Gastrocnemius medialis (tissue), 4 donors: ENCODE measurements at regions not wholly inside any gene's neighbourhood (a gene's known extent, or its start where the extent isn't known, plus 50 kb on each side); places are given as distances from the start of the nearest gene placed in this dataset.

ENCODE experiments used
- ATAC-seq, 2 donors: fragments of 150-250 bp; one replicate each; pipeline ENCODE4 v1.9.1; 2016
- DNase-seq, 2 donors: peaks; one replicate each; pipeline ENCODE4 v3.0.0-alpha.2; 2019
- H3K27ac ChIP-seq, 4 donors: fragments of 200-600 bp; sonication (generic); 1 replicate in 1 of 4; 2 replicates in 3 of 4; pipeline ENCODE4 v1.5.1; 2016 to 2018; ENCODE audit warnings: mild to moderate bottlenecking in 2 of 4, moderate library complexity in 1 of 4
- H3K27me3 ChIP-seq, 3 donors: fragments of 200-600 bp; sonication (generic) in 2 of 3; 1 replicate in 1 of 3; 2 replicates in 2 of 3; pipeline versions ENCODE4 v1.5.1 to v1.6.0; 2016 to 2019; ENCODE audit warnings: mild to moderate bottlenecking in 1 of 3, moderate library complexity in 1 of 3
- H3K36me3 ChIP-seq, 2 donors: fragments of 200-600 bp; sonication (generic) in 1 of 2; one replicate each; pipeline ENCODE4 v1.5.1; 2017 to 2018
- H3K4me1 ChIP-seq, 2 donors: fragments of 200-600 bp; sonication (generic) in 1 of 2; one replicate each; pipeline ENCODE4 v1.5.1; 2016 to 2017; ENCODE audit warnings: mild to moderate bottlenecking in 2 of 2
- H3K4me3 ChIP-seq, 4 donors: fragments of 200-600 bp; sonication (generic) in 3 of 4; 1 replicate in 1 of 4; 2 replicates in 3 of 4; pipeline ENCODE4 v1.5.1; 2016 to 2019; ENCODE audit warnings: mild to moderate bottlenecking in 2 of 4
- H3K9me3 ChIP-seq, 3 donors: fragments of 200-600 bp; sonication (generic) in 2 of 3; 1 replicate in 1 of 3; 2 replicates in 2 of 3; pipeline ENCODE4 v1.5.1; 2016 to 2019
- CTCF ChIP-seq, 5 experiments: fragments of 450-650 bp in 3 of 5; fragments of 200-600 bp in 2 of 5; sonication (generic) in 2 of 5; IDR thresholded peaks in 4 of 5; conservative IDR thresholded peaks in 1 of 5; 1 replicate in 4 of 5; 2 replicates in 1 of 5; pipeline ENCODE4 v1.5.1; 2016 to 2019; ENCODE audit warnings: antibody characterized with exemption in 5 of 5, mild to moderate bottlenecking in 3 of 5, moderate library complexity in 3 of 5
- POLR2A ChIP-seq, 2 donors: fragments of 450-650 bp; IDR thresholded peaks; one replicate each; pipeline ENCODE4 v1.6.1; 2017; ENCODE audit warnings: antibody characterized with exemption in 2 of 2, mild to moderate bottlenecking in 2 of 2, moderate library complexity in 2 of 2
- in situ Hi-C, 4 donors: fragments of 200-750 bp; cut with MboI; loops; one replicate each; pipeline versions ENCODE4 v1.15.0 to v1.8.0; 2017; ENCODE audit warnings: low sequenced_read_pairs in 4 of 4
- intact Hi-C: fragments of 100-400 bp; cut with DNase I; formaldehyde crosslinking; loops from one replicate; pipeline ENCODE4 v1.15.1; 2023; ENCODE audit warnings: low total_unique reads

GRCh38 chr13:81425286-81425685 lies 1084.4 kb upstream of the SPRY2 start:
- Histone ChIP-seq H3K4me3 (no peak overlapping the region), H3K36me3 (no peaks in the 10 kb centered on the region), H3K27ac (no peak overlapping the region), H3K9me3 (no peaks in the 10 kb centered on the region), H3K27me3 (no peaks in the 10 kb centered on the region), H3K4me1 (no peaks in the 10 kb centered on the region)
- no peak for ATAC-seq
- intact Hi-C loops (no loop called here), in situ Hi-C loops (loop anchor here in 1 of 4 donors (25.0 kb wide), 1 partner anchor 112 kb away; no protein-coding TSS in a partner anchor)
- TF ChIP-seq CTCF (IDR thresholded peaks at IDR 0.05 in 4 of 5, conservative IDR thresholded peaks at IDR 0.05 in 1 of 5) (no peak), POLR2A (IDR thresholded peaks at IDR 0.05) (no peak)
- no peak for DNase-seq

- intact Hi-C loops: no loop called here
- DNase-seq (no peak), ATAC-seq (no peak)
- Histone ChIP-seq H3K9me3 (no peaks in the 10 kb centered on the region), H3K4me1 (no peaks in the 10 kb centered on the region), H3K27ac (no peak overlapping the region), H3K4me3 (no peak overlapping the region), H3K36me3 (no peaks in the 10 kb centered on the region), H3K27me3 (no peaks in the 10 kb centered on the region)
- in situ Hi-C loops: no loop called here
- TF ChIP-seq POLR2A (IDR thresholded peaks at IDR 0.05): no peak
- no peak for TF ChIP-seq CTCF (IDR thresholded peaks at IDR 0.05 in 4 of 5, conservative IDR thresholded peaks at IDR 0.05 in 1 of 5)
Observed at GRCh38 chr13:81409284-81409683, 1068.4 kb upstream of the SPRY2 start.

GRCh38 chr13:81408647-81409046 lies 1067.7 kb upstream of the SPRY2 start:
- H3K36me3 ChIP-seq: no peaks in the 10 kb centered on the region
- H3K27me3 ChIP-seq: no peaks in the 10 kb centered on the region
- no peaks in the 10 kb centered on the region for H3K4me1 ChIP-seq
- in situ Hi-C loops: no loop called here
- TF ChIP-seq CTCF (IDR thresholded peaks at IDR 0.05 in 4 of 5, conservative IDR thresholded peaks at IDR 0.05 in 1 of 5) (no peak), POLR2A (IDR thresholded peaks at IDR 0.05) (no peak)
- no peak overlapping the region for H3K4me3 ChIP-seq
- DNase-seq (no peak), ATAC-seq (no peak)
- H3K27ac ChIP-seq: no peak overlapping the region
- no peaks in the 10 kb centered on the region for H3K9me3 ChIP-seq
- intact Hi-C loops: no loop called here

GRCh38 chr13:81406639-81407292 lies 1065.8 kb upstream of the SPRY2 start:
- in situ Hi-C loops (no loop called here), intact Hi-C loops (no loop called here)
- Histone ChIP-seq H3K27me3 (no peaks in the 10 kb centered on the region), H3K9me3 (no peaks in the 10 kb centered on the region), H3K4me3 (no peak overlapping the region), H3K4me1 (no peaks in the 10 kb centered on the region), H3K27ac (no peak overlapping the region), H3K36me3 (no peaks in the 10 kb centered on the region)
- no peak for DNase-seq
- ATAC-seq: no peak
- no peak for TF ChIP-seq POLR2A (IDR thresholded peaks at IDR 0.05)
- no peak for TF ChIP-seq CTCF (IDR thresholded peaks at IDR 0.05 in 4 of 5, conservative IDR thresholded peaks at IDR 0.05 in 1 of 5)

GRCh38 chr13:81406022-81406421 lies 1065.1 kb upstream of the SPRY2 start:
- in situ Hi-C loops (no loop called here), intact Hi-C loops (no loop called here)
- Histone ChIP-seq H3K36me3 (no peaks in the 10 kb centered on the region), H3K27me3 (no peaks in the 10 kb centered on the region), H3K9me3 (no peaks in the 10 kb centered on the region), H3K4me1 (no peaks in the 10 kb centered on the region), H3K27ac (no peak overlapping the region), H3K4me3 (no peak overlapping the region)
- DNase-seq (no peak), ATAC-seq (no peak)
- TF ChIP-seq CTCF (IDR thresholded peaks at IDR 0.05 in 4 of 5, conservative IDR thresholded peaks at IDR 0.05 in 1 of 5) (no peak), POLR2A (IDR thresholded peaks at IDR 0.05) (no peak)
